ENCODE measurements at regions not wholly inside any gene's neighbourhood (a gene's known extent, or its start where the extent isn't known, plus 50 kb on each side); places are given as distances from the start of the nearest gene placed in this dataset.

GRCh38 chr9:14402583-14402982, 88.6 kb upstream of the NFIB start (continued):
- no peak for TF ChIP-seq ZNF610 (tag by site-specific recombination; IDR thresholded peaks at IDR 0.05; ENCODE audit: borderline replicate concordance)

DNA sequence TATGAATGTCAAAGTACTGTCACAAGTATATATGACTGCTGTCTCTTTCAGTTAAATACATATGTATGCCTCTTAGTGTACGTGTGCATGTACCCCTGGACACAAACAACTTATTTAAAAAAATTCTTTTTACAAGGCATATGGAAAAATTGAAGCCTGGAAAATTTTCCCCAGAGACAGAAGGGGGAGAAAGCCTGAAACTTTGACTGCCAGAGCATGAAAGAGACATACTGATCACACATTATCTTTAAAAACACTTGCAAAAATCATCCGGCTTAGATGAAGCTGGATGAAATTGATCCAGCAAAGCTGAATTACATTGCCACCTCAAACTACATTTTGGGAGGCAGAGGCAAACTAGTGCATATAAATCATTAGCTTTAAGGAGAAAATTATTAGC, 88.0 kb upstream of the NFIB start:
- no peaks in the 10 kb centered on the region for H3K9me3 ChIP-seq (ENCODE audit: control insufficient read depth, insufficient read depth, low read depth, low read length)
- ChIA-PET CTCF (interaction anchor here (0.6 to 3.0 kb wide), 7 partner anchors 23 to 1312 kb away, joined by 3 to 14 read pairs (median 3); no protein-coding TSS in a partner anchor), POLR2A (no interaction called here)
- H3K4me3 ChIP-seq (ENCODE audit: low read depth, low read length): no peak overlapping the region
- H3K4me1 ChIP-seq (ENCODE audit: control insufficient read depth, insufficient read depth, low read length): no peaks in the 10 kb centered on the region
- H3K27ac ChIP-seq (ENCODE audit: extremely low read depth, low read depth, low read length): no peak overlapping the region
- no peaks in the 10 kb centered on the region for H3K36me3 ChIP-seq (ENCODE audit: control insufficient read depth in 2 of 2, insufficient read depth in 1 of 2, low read length in 2 of 2)
- TF ChIP-seq GLIS2 (tag by site-specific recombination; IDR thresholded peaks at IDR 0.05): no peak
- no peak for TF ChIP-seq ZBTB48 (tag by site-specific recombination; IDR thresholded peaks at IDR 0.05)
- no peak for TF ChIP-seq TCF7L2 (IDR thresholded peaks at IDR 0.05; ENCODE audit: borderline replicate concordance, low read depth, low read length)
- TF ChIP-seq ZNF366 (tag by site-specific recombination; conservative IDR thresholded peaks at IDR 0.05): no peak
- no peak for TF ChIP-seq KLF16 (tag by site-specific recombination; IDR thresholded peaks at IDR 0.05)
- TF ChIP-seq ZNF792 (tag by site-specific recombination; IDR thresholded peaks at IDR 0.05): no peak
- TF ChIP-seq ZNF473 (tag by site-specific recombination; IDR thresholded peaks at IDR 0.05): no peak
- no peak for TF ChIP-seq MEIS1 (CRISPR knock-in tag; IDR thresholded peaks at IDR 0.05; ENCODE audit: borderline replicate concordance)
- TF ChIP-seq ZNF777 (tag by site-specific recombination; IDR thresholded peaks at IDR 0.05; ENCODE audit: borderline replicate concordance): no peak
- no peak for TF ChIP-seq ZNF621 (tag by site-specific recombination; IDR thresholded peaks at IDR 0.05)
- no peak for TF ChIP-seq ZSCAN16 (tag by site-specific recombination; IDR thresholded peaks at IDR 0.05)
- no peak for TF ChIP-seq CTCF (tag by site-specific recombination; IDR thresholded peaks at IDR 0.05)
- no peak for TF ChIP-seq ZNF175 (tag by site-specific recombination; IDR thresholded peaks at IDR 0.05)
- no peak for TF ChIP-seq ZFP3 (tag by site-specific recombination; IDR thresholded peaks at IDR 0.05; ENCODE audit: low read depth)
- no peak for TF ChIP-seq ZNF677 (tag by site-specific recombination; IDR thresholded peaks at IDR 0.05)
- TF ChIP-seq ZBTB8A (tag by site-specific recombination; IDR thresholded peaks at IDR 0.05): no peak

DNA sequence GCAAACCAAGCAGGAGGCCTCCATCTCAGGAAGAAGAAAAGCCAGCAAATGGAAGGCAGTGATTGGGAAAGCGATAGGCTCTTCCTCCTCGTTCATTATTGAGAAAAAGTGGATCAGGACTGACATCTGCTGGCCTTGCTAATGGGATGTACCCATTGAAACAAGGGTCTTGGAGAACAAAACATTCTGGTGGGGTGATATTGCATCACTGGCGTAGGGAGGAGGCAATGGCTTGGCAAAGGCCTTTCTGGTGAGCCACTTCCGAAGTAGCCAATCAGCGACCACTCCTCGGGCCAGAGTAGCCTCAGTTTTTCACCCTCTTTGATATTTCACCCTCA, 86.7 kb upstream of the NFIB start:
- Histone ChIP-seq H3K9me3 (ENCODE audit: control insufficient read depth, insufficient read depth, low read depth, low read length) (no peaks in the 10 kb centered on the region), H3K27ac (ENCODE audit: extremely low read depth, low read depth, low read length) (no peak overlapping the region), H3K4me1 (ENCODE audit: control insufficient read depth, insufficient read depth, low read length) (no peaks in the 10 kb centered on the region), H3K36me3 (ENCODE audit: control insufficient read depth in 2 of 2, insufficient read depth in 1 of 2, low read length in 2 of 2) (no peaks in the 10 kb centered on the region), H3K4me3 (ENCODE audit: low read depth, low read length) (no peak overlapping the region)
- TF ChIP-seq ZNF654 (tag by site-specific recombination; IDR thresholded peaks at IDR 0.05; ENCODE audit: low read depth) (peak; percentile 58), CTCF (tag by site-specific recombination; IDR thresholded peaks at IDR 0.05) (peak; percentile 48; the same call in 1 of the 2 replicates), ZNF600 (tag by site-specific recombination; IDR thresholded peaks at IDR 0.05) (no peak)
- CTCF ChIA-PET: interaction anchor here (0.6 to 3.0 kb wide), 22 partner anchors 10 to 1704 kb away, joined by 3 to 23 read pairs (median 4); no protein-coding TSS in a partner anchor
- POLR2A ChIA-PET: no interaction called here
